A673 (cell line): ENCODE measurements at regions not wholly inside any gene's neighbourhood (a gene's known extent, or its start where the extent isn't known, plus 50 kb on each side); places are given as distances from the start of the nearest gene placed in this dataset.

Source experiments
- BruUV-seq: library from RNA; stranded (reverse); fragments of 400-500 nt; replicated peaks from 2 replicates; lab custom pipeline; 2021; lab: Mats Ljungman, UMichigan
- CTCF ChIA-PET: fragments of 300-600 bp; sonication (Branson Sonifier 250); formaldehyde crosslinking; loops from one replicate; lab custom pipeline; 2022; ENCODE audit warnings: antibody characterized with exemption; lab: Charles Lee
- POLR2A ChIA-PET: fragments of 300-600 bp; sonication (Branson Sonifier 250); formaldehyde crosslinking; loops from one replicate; lab custom pipeline; 2022; ENCODE audit warnings: antibody characterized with exemption; ENCODE audit not compliant: low non-redundant PET; lab: Charles Lee
- DNase-seq: peaks from one replicate; pipeline ENCODE4 v3.0.0-alpha.2; 2015; ENCODE audit warnings: low spot score
- H3K27ac ChIP-seq: fragments of 200-600 bp; sonication (generic); 2 replicates; pipeline ENCODE4 v1.5.1; 2016; ENCODE audit warnings: mixed run types, low read depth, mild to moderate bottlenecking, mixed read lengths, antibody characterized with exemption, low read length; ENCODE audit not compliant: poor library complexity, severe bottlenecking
- H3K27me3 ChIP-seq: fragments of 200-600 bp; sonication (generic); replicated peaks from 2 replicates; pipeline ENCODE4 v1.6.1; 2017; ENCODE audit warnings: mixed run types, low read depth, mild to moderate bottlenecking, mixed read lengths, antibody characterized with exemption, low read length; ENCODE audit not compliant: insufficient read depth, poor library complexity
- H3K36me3 ChIP-seq: fragments of 200-600 bp; sonication (generic); 2 replicates; pipeline ENCODE4 v1.6.1; 2016; ENCODE audit warnings: mixed run types, mild to moderate bottlenecking, mixed read lengths, antibody characterized with exemption, low read length; ENCODE audit not compliant: insufficient read depth, poor library complexity, severe bottlenecking
- H3K4me1 ChIP-seq: fragments of 200-600 bp; sonication (generic); 2 replicates; pipeline ENCODE4 v1.6.1; 2017; ENCODE audit warnings: mixed run types, mild to moderate bottlenecking, mixed read lengths, antibody characterized with exemption, low read length; ENCODE audit not compliant: insufficient read depth, poor library complexity, severe bottlenecking
- H3K4me3 ChIP-seq: fragments of 200-600 bp; sonication (generic); 2 replicates; pipeline ENCODE4 v1.5.1; 2016; ENCODE audit warnings: low read depth, mixed run types, mild to moderate bottlenecking, mixed read lengths, low read length; ENCODE audit not compliant: poor library complexity, severe bottlenecking
- H3K9me3 ChIP-seq: fragments of 200-600 bp; sonication (generic); 2 replicates; pipeline ENCODE4 v1.6.1; 2016; ENCODE audit warnings: mixed run types, low read depth, mild to moderate bottlenecking, mixed read lengths, antibody characterized with exemption, low read length; ENCODE audit not compliant: poor library complexity, severe bottlenecking
- EZH2 ChIP-seq: fragments of 200-600 bp; sonication (generic); IDR thresholded peaks from 2 replicates; pipeline ENCODE4 v1.6.1; 2017; ENCODE audit warnings: borderline replicate concordance, low read depth, mild to moderate bottlenecking, mixed read lengths, antibody characterized with exemption, low read length; ENCODE audit not compliant: poor library complexity, severe bottlenecking
- intact Hi-C: fragments of 100-400 bp; cut with micrococcal nuclease; formaldehyde crosslinking; loops from one replicate; pipeline ENCODE4 v1.10.0; 2022; ENCODE audit not compliant: unreplicated experiment
- TF ChIP-seq, protein P1 (sequence below): fragments of 300-800, 200-600 bp; sonication (generic); conservative IDR thresholded peaks from 2 replicates; pipeline ENCODE4 v1.5.1; 2017; ENCODE audit warnings: low read depth, mild to moderate bottlenecking, antibody characterized with exemption, low read length, moderate library complexity, mixed read lengths

DNA sequence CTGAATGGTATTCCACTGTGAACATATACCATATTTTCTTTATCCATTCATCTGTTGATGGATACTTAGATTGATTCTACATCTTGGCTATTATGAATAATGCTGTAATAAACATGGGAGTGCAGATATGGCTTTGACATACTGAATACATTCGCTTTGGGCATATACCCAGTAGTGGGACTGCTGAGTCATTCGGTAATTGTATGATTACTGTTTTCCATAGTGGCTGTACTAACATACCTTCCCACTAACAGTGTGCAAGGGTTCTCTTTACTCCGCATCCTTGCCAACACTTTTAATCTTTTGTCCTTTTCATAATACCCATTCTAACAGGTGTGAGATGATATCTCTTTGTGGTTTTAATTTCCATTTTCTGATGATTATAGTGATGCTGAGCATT lies 98.2 kb upstream of the ESR1 start:
- BruUV-seq: no TSS peak

DNA sequence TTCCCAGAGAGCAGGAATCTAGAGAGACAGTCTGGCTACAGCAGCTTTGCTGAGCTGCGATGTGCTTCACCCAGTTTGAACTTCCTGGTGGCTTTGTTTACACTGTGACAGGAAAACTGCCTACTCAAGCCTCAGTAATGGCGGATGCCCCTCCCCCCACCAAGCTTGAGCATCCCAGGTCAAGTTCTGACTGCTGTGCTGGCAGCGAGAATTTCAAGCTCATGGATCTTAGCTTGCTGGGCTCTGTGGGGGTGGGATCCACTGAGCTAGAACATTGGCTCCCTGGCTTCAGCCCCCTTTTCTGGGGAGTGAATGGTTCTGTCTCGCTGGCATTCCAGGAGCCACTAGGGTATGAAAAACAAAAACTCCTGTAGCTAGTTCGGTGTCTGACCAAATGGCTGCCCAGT lies 91.0 kb upstream of the ESR1 start:
- Histone ChIP-seq H3K27ac (no peak overlapping the region), H3K4me3 (no peak overlapping the region), H3K36me3 (no peaks in the 10 kb centered on the region), H3K27me3 (no peaks in the 10 kb centered on the region), H3K4me1 (no peaks in the 10 kb centered on the region), H3K9me3 (no peaks in the 10 kb centered on the region)
- ChIA-PET POLR2A (no interaction called here), CTCF (no interaction called here)
- intact Hi-C loops: no loop called here
- no TSS peak for BruUV-seq
- DNase-seq: no peak
- TF ChIP-seq, protein P1, sequence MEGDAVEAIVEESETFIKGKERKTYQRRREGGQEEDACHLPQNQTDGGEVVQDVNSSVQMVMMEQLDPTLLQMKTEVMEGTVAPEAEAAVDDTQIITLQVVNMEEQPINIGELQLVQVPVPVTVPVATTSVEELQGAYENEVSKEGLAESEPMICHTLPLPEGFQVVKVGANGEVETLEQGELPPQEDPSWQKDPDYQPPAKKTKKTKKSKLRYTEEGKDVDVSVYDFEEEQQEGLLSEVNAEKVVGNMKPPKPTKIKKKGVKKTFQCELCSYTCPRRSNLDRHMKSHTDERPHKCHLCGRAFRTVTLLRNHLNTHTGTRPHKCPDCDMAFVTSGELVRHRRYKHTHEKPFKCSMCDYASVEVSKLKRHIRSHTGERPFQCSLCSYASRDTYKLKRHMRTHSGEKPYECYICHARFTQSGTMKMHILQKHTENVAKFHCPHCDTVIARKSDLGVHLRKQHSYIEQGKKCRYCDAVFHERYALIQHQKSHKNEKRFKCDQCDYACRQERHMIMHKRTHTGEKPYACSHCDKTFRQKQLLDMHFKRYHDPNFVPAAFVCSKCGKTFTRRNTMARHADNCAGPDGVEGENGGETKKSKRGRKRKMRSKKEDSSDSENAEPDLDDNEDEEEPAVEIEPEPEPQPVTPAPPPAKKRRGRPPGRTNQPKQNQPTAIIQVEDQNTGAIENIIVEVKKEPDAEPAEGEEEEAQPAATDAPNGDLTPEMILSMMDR: no peak
- TF ChIP-seq EZH2: no peak

More for the DNA sequence above, 98.2 kb upstream of the ESR1 start:
- Histone ChIP-seq H3K9me3 (no peaks in the 10 kb centered on the region), H3K27me3 (peaks cover 8% of the 10 kb centered on the region), H3K36me3 (no peaks in the 10 kb centered on the region), H3K4me3 (no peak overlapping the region), H3K4me1 (no peaks in the 10 kb centered on the region), H3K27ac (no peak overlapping the region)
- TF ChIP-seq, protein P1: no peak
- TF ChIP-seq EZH2: no peak
- POLR2A ChIA-PET: no interaction called here
- intact Hi-C loops: no loop called here
- CTCF ChIA-PET: no interaction called here
- DNase-seq: no peak

DNA sequence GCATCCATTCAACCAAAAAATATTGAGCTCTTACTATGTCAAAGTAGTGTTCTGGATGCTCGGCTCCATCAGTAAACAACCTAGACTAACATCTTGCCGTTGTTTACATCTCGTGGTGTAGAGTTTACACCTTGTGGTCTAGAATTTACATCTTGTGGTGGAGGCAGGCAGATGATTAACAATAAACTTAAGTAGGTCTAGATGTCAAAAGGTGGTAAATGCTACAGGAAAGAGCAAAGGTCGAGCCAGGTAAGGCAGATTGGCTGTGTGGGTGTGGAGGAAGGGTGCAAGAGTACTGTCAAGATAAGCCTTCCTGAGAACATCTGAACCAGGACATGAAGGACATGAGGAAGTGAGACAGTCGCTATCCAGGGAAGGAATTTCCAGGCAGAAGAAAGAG lies 88.4 kb upstream of the ESR1 start:
- no peaks in the 10 kb centered on the region for H3K9me3 ChIP-seq
- TF ChIP-seq, protein P1: no peak
- TF ChIP-seq EZH2: no peak
- CTCF ChIA-PET: no interaction called here
- H3K27ac ChIP-seq: no peak overlapping the region
- no peaks in the 10 kb centered on the region for H3K36me3 ChIP-seq
- H3K4me3 ChIP-seq: no peak overlapping the region
- intact Hi-C loops: no loop called here
- H3K27me3 ChIP-seq: no peaks in the 10 kb centered on the region
- BruUV-seq: no TSS peak
- no peaks in the 10 kb centered on the region for H3K4me1 ChIP-seq
- POLR2A ChIA-PET: no interaction called here
- DNase-seq: no peak
